ENCODE measurements at regions not wholly inside any gene's neighbourhood (a gene's known extent, or its start where the extent isn't known, plus 50 kb on each side); places are given as distances from the start of the nearest gene placed in this dataset.

DNA sequence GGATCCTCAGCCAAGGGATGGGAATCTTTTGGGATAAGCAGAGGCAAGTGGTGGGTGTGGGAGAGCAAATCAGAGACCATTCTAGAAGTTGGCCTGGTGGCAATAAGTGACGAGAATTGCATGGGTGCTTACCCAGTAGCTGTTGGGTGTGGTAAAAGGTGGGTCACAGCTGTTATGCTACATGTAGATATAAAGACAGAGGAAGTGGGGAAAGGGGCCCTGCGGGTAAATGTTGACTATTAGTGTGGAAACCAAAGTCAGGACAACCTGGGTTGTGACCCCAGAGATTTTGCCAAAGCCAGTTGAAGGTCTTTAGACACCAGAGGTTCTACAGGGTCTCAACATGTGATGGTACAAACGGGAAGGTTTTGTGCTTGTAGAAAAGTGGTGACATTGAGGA lies 443.6 kb upstream of the HNRNPA3 start:
- TF ChIP-seq, protein P1, sequence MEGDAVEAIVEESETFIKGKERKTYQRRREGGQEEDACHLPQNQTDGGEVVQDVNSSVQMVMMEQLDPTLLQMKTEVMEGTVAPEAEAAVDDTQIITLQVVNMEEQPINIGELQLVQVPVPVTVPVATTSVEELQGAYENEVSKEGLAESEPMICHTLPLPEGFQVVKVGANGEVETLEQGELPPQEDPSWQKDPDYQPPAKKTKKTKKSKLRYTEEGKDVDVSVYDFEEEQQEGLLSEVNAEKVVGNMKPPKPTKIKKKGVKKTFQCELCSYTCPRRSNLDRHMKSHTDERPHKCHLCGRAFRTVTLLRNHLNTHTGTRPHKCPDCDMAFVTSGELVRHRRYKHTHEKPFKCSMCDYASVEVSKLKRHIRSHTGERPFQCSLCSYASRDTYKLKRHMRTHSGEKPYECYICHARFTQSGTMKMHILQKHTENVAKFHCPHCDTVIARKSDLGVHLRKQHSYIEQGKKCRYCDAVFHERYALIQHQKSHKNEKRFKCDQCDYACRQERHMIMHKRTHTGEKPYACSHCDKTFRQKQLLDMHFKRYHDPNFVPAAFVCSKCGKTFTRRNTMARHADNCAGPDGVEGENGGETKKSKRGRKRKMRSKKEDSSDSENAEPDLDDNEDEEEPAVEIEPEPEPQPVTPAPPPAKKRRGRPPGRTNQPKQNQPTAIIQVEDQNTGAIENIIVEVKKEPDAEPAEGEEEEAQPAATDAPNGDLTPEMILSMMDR (IDR thresholded peaks at IDR 0.05; ENCODE audit: borderline replicate concordance, insufficient read depth, low read depth, low read length): no peak
- H3K4me3 ChIP-seq (ENCODE audit: low read depth, low read length): no peak overlapping the region

DNA sequence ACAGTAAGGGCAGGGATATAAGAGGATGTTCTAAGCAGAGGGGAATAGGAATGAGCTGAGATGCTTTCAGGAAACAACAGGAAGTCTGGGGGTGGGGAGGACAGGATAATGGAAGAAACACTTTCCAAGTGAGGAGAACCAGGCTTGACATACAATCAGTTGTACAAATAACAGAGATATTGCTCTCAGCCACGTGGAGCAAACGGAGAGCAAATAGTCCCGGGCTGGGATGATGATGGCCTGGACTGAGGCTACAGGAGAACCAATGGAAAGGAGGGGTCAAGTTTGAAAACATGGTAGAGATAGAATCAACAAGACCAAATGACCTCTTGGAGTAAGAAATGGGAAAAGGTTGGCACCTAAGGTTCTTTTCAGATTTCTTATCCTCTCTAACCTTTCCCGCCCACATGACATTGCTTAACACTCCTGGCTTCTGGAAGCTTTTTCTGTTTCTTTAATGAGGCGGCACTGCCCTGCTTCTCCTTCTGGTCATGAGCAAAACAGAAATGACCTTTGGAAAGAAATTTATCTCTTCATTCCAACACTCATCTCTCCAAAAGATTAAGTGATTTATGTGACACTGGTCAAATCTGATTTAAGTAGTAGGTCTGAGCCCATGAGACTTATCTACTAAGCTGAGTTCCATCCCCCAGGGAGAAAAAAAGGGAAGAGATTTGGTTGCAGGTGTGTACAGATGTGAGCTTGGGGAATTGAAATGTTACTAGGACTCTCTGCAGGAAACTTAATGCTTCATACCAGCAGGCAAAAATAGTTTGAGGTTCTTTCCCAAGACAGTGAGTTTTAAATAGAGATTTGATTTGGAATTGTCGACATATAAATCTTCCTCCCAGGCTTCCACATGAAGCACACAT lies 442.9 kb upstream of the HNRNPA3 start:
- H3K4me3 ChIP-seq (ENCODE audit: low read depth, low read length): no peak overlapping the region
- TF ChIP-seq, protein P1 (IDR thresholded peaks at IDR 0.05; ENCODE audit: borderline replicate concordance, insufficient read depth, low read depth, low read length): no peak

DNA sequence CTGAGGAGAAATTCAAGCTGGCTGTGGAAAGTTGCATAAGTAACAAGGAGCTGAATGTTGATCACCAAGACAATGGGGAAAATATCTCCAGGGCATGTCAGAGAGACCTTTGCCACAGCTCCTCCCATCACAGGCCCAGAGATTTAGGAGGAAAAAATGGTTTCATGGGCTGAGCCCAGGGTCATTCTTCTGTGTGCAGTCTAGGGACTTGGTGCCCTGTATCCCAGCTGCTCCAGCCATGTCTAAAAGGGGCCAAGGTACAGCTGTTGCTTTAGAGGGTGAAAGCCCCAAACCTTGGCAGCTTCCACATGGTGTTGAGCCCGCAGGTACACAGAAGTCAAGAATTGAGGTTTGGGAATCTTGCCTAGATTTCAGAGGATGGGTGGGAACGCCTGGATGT lies 439.8 kb upstream of the HNRNPA3 start:
- TF ChIP-seq, protein P1 (IDR thresholded peaks at IDR 0.05; ENCODE audit: borderline replicate concordance, insufficient read depth, low read depth, low read length): no peak

DNA sequence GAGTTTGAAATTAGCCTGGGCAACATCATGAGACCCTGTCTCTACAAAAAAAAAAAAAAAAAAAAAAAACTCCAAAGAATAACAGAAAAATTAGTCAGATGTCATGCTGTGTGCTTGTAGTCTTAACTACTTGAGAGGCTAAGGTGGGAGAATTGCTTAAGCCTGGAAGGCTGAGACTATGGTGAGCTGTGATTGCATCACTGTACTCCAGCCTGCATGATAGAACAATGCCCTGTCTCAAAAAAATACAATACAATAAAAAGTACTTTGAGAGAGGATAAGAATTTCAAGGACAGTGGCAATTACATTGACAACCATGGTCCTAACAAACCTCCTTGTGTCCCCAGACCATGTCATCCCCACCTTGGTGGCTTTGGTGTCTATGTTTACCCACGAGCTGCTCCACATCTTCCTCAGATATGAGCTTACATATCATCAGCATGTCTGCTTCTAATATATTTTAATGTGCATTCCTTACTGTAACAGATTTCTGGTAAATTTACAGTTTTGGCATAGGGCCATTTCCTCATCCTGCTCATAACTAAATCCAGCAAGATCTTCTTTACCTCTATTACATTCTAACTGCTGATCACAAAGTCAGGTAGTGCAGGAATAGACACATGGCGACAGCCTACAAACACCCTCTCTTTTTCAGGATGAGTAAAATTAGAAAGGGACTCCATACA lies 437.7 kb upstream of the HNRNPA3 start:
- H3K4me3 ChIP-seq (ENCODE audit: low read depth, low read length): no peak overlapping the region
- TF ChIP-seq, protein P1 (IDR thresholded peaks at IDR 0.05; ENCODE audit: borderline replicate concordance, insufficient read depth, low read depth, low read length): no peak

More for the DNA sequence above, 439.8 kb upstream of the HNRNPA3 start:
- no peak overlapping the region for H3K4me3 ChIP-seq (ENCODE audit: low read depth, low read length)

- TF ChIP-seq, protein P1 (IDR thresholded peaks at IDR 0.05; ENCODE audit: borderline replicate concordance, insufficient read depth, low read depth, low read length): no peak
- H3K4me3 ChIP-seq (ENCODE audit: low read depth, low read length): no peak overlapping the region
Measured at GRCh38 chr2:176777262-176777661, 435.3 kb upstream of the HNRNPA3 start.

DNA sequence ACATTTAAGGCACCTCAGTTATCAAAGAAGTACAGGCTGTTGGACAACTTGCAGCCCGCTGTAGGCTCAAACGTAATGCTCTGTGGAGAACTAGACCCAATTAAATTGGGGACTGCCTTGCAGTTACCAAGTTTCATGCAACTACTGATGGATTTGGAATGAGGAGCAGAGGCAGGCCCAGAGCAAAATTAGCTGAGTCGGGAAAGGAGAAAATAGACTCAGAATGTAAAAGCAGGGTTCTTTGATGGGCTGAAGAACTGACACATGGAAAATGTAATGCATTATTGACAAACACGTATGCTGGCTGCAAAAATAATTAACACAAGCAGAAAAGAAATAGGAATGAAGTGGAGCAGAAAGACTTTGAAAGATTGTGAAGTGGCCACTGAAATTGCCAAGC lies 432.7 kb upstream of the HNRNPA3 start:
- TF ChIP-seq, protein P1 (IDR thresholded peaks at IDR 0.05; ENCODE audit: borderline replicate concordance, insufficient read depth, low read depth, low read length): no peak

More for the DNA sequence above, 432.7 kb upstream of the HNRNPA3 start:
- no peak overlapping the region for H3K4me3 ChIP-seq (ENCODE audit: low read depth, low read length)

All from GM12875 (cell line).